ENCODE measurements at regions not wholly inside any gene's neighbourhood (a gene's known extent, or its start where the extent isn't known, plus 50 kb on each side); places are given as distances from the start of the nearest gene placed in this dataset.

- Histone ChIP-seq H3K27me3 (no peaks in the 10 kb centered on the region), H3K9me3 (no peaks in the 10 kb centered on the region), H3K27ac (no peak overlapping the region), H3K36me3 (no peaks in the 10 kb centered on the region), H3K4me3 (no peak overlapping the region), H3K4me1 (peaks cover 0 to 14% (median 0%) of the 10 kb centered on the region in 3 donors)
- TF ChIP-seq POLR2A (IDR thresholded peaks at IDR 0.05) = no peak
- TF ChIP-seq CTCF (IDR thresholded peaks at IDR 0.05) = no peak
- DNase-seq = no peak
- intact Hi-C loops (cut with DNase I) = no loop called here
- 38 to 55% methylated on average over 16 of the region's 16 CpGs for WGBS, 2 donors
Measured at GRCh38 chr6:6834356-6835222, 246.1 kb downstream of the LY86 start.

- no peaks in the 10 kb centered on the region for H3K27me3 ChIP-seq
- no peak overlapping the region for H3K27ac ChIP-seq
- WGBS, 2 donors = 78 to 80% methylated on average over 1 of the region's 1 CpG
- DNase-seq = no peak
- peaks cover 0 to 14% (median 0%) of the 10 kb centered on the region in 3 donors for H3K4me1 ChIP-seq
- no peak overlapping the region for H3K4me3 ChIP-seq
- no peak for TF ChIP-seq CTCF (IDR thresholded peaks at IDR 0.05)
- no peak for TF ChIP-seq POLR2A (IDR thresholded peaks at IDR 0.05)
- intact Hi-C loops (cut with DNase I) = no loop called here
- H3K36me3 ChIP-seq = no peaks in the 10 kb centered on the region
- H3K9me3 ChIP-seq = no peaks in the 10 kb centered on the region
Measured at GRCh38 chr6:6835223-6835503, 246.6 kb downstream of the LY86 start.

GRCh38 chr6:6836609-6837406 lies 248.3 kb downstream of the LY86 start:
- intact Hi-C loops (cut with DNase I) = no loop called here
- Histone ChIP-seq H3K36me3 (no peaks in the 10 kb centered on the region), H3K27ac (no peak overlapping the region), H3K4me1 (peaks cover 0 to 27% (median 0%) of the 10 kb centered on the region in 3 donors), H3K27me3 (peaks cover 0 to 4% (median 0%) of the 10 kb centered on the region in 4 donors), H3K4me3 (no peak overlapping the region), H3K9me3 (no peaks in the 10 kb centered on the region)
- DNase-seq = no peak
- 75 to 80% methylated on average over 3 of the region's 3 CpGs for WGBS, 2 donors
- no peak for TF ChIP-seq CTCF (IDR thresholded peaks at IDR 0.05)
- no peak for TF ChIP-seq POLR2A (IDR thresholded peaks at IDR 0.05)

- peaks cover 0 to 6% (median 0%) of the 10 kb centered on the region in 4 donors for H3K27me3 ChIP-seq
- H3K27ac ChIP-seq = no peak overlapping the region
- no peak for TF ChIP-seq CTCF (IDR thresholded peaks at IDR 0.05)
- no peak for TF ChIP-seq POLR2A (IDR thresholded peaks at IDR 0.05)
- DNase-seq = no peak
- no peaks in the 10 kb centered on the region for H3K9me3 ChIP-seq
- 79 to 85% methylated on average over 2 to 4 of the region's 4 CpGs for WGBS, 2 donors
- no peak overlapping the region for H3K4me3 ChIP-seq
- H3K36me3 ChIP-seq = no peaks in the 10 kb centered on the region
- intact Hi-C loops (cut with DNase I) = no loop called here
- H3K4me1 ChIP-seq = peaks cover 0 to 35% (median 7%) of the 10 kb centered on the region in 3 donors
Measured at GRCh38 chr6:6837541-6838080, 249.1 kb downstream of the LY86 start.

- intact Hi-C loops (cut with DNase I) = no loop called here
- peaks cover 0 to 6% (median 0%) of the 10 kb centered on the region in 4 donors for H3K27me3 ChIP-seq
- WGBS, 2 donors = 73 to 90% methylated on average over 4 to 5 of the region's 5 CpGs
- H3K27ac ChIP-seq = no peak overlapping the region
- no peak overlapping the region for H3K4me3 ChIP-seq
- TF ChIP-seq POLR2A (IDR thresholded peaks at IDR 0.05) = no peak
- no peak for TF ChIP-seq CTCF (IDR thresholded peaks at IDR 0.05)
- peaks cover 0 to 30% (median 11%) of the 10 kb centered on the region in 3 donors for H3K4me1 ChIP-seq
- H3K36me3 ChIP-seq = no peaks in the 10 kb centered on the region
- peaks cover 0 to 3% (median 3%) of the 10 kb centered on the region in 3 donors for H3K9me3 ChIP-seq
- no peak for DNase-seq
Measured at GRCh38 chr6:6840831-6841291, 252.3 kb downstream of the LY86 start.

All from esophagus squamous epithelium (tissue), 5 donors.